Sigmoid colon (tissue), 6 donors: ENCODE measurements at regions not wholly inside any gene's neighbourhood (a gene's known extent, or its start where the extent isn't known, plus 50 kb on each side); places are given as distances from the start of the nearest gene placed in this dataset.

Experiments
- DNase-seq: peaks from one replicate; pipeline ENCODE4 v3.0.0-alpha.2; 2019
- H3K27ac ChIP-seq, 4 donors: fragments of 200-600 bp; sonication (generic); one replicate each; pipeline ENCODE4 v1.5.1; 2016 to 2019; ENCODE audit warnings: mild to moderate bottlenecking in 1 of 4
- H3K27me3 ChIP-seq, 3 donors: fragments of 200-600 bp; sonication (generic); one replicate each; pipeline ENCODE4 v1.5.1; 2019; ENCODE audit warnings: mild to moderate bottlenecking in 1 of 3
- H3K36me3 ChIP-seq, 4 donors: fragments of 200-600 bp; sonication (generic); one replicate each; pipeline ENCODE4 v1.5.1; 2016 to 2019
- H3K4me1 ChIP-seq, 4 donors: fragments of 200-600 bp; sonication (generic); one replicate each; pipeline ENCODE4 v1.5.1; 2017 to 2019
- H3K4me3 ChIP-seq, 4 donors: fragments of 200-600 bp; sonication (generic); one replicate each; pipeline ENCODE4 v1.5.1; 2017 to 2019; ENCODE audit warnings: mild to moderate bottlenecking in 2 of 4, moderate library complexity in 1 of 4
- H3K9me3 ChIP-seq, 4 donors: fragments of 200-600 bp in 3 of 4; sonication (generic) in 3 of 4; one replicate each; pipeline versions ENCODE4 v1.5.1 to v1.6.1; 2013 to 2019
- EP300 ChIP-seq, 4 donors: sonication (generic); formaldehyde crosslinking; IDR thresholded peaks; one replicate each; pipeline ENCODE4 v1.6.1; 2017; ENCODE audit warnings: antibody characterized with exemption in 4 of 4
- POLR2A ChIP-seq, 2 donors: fragments of 450-650 bp; IDR thresholded peaks; one replicate each; pipeline ENCODE4 v1.6.1; 2016; ENCODE audit warnings: antibody characterized with exemption in 2 of 2, mild to moderate bottlenecking in 2 of 2, moderate library complexity in 2 of 2
- POLR2AphosphoS5 ChIP-seq, 4 donors: sonication (generic); formaldehyde crosslinking; IDR thresholded peaks; one replicate each; pipeline ENCODE4 v1.6.1; 2017; ENCODE audit warnings: antibody characterized with exemption in 4 of 4
- WGBS, 2 donors: extraction: QIAGEN DNeasy Blood & Tissue Kit; methylation state at CpG; one replicate each; pipeline ENCODE4 v1.1.7; 2013; 5-methylcytosine and 5-hydroxymethylcytosine counted together
- intact Hi-C: fragments of 100-400 bp; cut with DNase I; formaldehyde crosslinking; loops from one replicate; pipeline ENCODE4 v1.15.1; 2023
- TF ChIP-seq, protein P1 (sequence below), 4 experiments: fragments of 450-650 bp in 3 of 4; fragments of 200-600 bp in 1 of 4; IDR thresholded peaks; one replicate each; pipeline ENCODE4 v1.5.1; 2016 to 2019; ENCODE audit warnings: antibody characterized with exemption in 4 of 4, mild to moderate bottlenecking in 3 of 4, moderate library complexity in 2 of 4
- donor health status: healthy with polysubstance abuse.
- donor health status: healthy.

DNA sequence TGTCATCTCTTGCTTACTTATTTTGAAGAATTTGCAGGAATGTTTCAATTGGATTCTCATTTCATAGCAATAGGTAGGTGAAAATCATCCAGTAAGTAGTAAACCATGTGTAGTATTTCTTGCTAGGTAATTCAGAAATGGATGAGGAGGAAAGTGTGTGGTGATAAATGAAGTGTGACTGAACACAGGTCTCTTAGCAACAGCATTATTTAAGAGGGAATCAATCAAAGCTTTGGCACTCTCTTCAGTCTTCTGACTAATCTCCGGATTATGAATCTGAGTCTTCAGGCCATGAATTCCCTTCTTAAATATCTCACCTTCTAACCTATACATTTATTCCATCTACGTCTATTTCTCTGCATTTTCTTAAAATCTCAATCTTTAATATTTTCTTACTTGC lies 55.8 kb upstream of the ARHGAP24 start:
- no peak for TF ChIP-seq EP300 (IDR thresholded peaks at IDR 0.05)
- TF ChIP-seq POLR2AphosphoS5 (IDR thresholded peaks at IDR 0.05), result no peak
- TF ChIP-seq, protein P1, sequence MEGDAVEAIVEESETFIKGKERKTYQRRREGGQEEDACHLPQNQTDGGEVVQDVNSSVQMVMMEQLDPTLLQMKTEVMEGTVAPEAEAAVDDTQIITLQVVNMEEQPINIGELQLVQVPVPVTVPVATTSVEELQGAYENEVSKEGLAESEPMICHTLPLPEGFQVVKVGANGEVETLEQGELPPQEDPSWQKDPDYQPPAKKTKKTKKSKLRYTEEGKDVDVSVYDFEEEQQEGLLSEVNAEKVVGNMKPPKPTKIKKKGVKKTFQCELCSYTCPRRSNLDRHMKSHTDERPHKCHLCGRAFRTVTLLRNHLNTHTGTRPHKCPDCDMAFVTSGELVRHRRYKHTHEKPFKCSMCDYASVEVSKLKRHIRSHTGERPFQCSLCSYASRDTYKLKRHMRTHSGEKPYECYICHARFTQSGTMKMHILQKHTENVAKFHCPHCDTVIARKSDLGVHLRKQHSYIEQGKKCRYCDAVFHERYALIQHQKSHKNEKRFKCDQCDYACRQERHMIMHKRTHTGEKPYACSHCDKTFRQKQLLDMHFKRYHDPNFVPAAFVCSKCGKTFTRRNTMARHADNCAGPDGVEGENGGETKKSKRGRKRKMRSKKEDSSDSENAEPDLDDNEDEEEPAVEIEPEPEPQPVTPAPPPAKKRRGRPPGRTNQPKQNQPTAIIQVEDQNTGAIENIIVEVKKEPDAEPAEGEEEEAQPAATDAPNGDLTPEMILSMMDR (IDR thresholded peaks at IDR 0.05), result no peak
- no peak for TF ChIP-seq POLR2A (IDR thresholded peaks at IDR 0.05)
- Histone ChIP-seq H3K36me3 (no peaks in the 10 kb centered on the region), H3K4me3 (no peak overlapping the region), H3K27me3 (no peaks in the 10 kb centered on the region), H3K27ac (no peak overlapping the region), H3K4me1 (no peaks in the 10 kb centered on the region), H3K9me3 (no peaks in the 10 kb centered on the region)
- 90 to 96% methylated on average over 2 of the region's 2 CpGs for WGBS, 2 donors
- intact Hi-C loops, result no loop called here
- no peak for DNase-seq

DNA sequence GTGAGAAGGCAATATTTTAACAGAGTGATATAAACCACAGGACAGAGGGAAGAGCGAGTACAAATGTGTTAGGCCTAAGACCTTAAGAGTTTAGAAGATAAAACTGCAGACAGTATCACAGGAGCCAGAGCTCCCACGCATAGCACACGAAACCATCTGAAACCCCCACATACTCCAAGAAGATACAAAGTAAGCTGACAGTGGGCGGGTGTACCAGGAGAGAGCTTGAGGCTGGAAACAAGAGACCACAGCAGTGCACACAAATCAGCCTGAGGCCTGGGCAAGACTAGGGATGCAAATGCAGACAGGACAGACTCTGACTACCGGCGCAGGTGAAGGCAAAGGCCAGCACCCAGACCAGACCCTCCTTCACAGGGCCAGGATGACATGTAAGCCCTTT lies 54.1 kb upstream of the ARHGAP24 start:
- H3K4me3 ChIP-seq, result no peak overlapping the region
- no peak for DNase-seq
- H3K27ac ChIP-seq, result no peak overlapping the region
- intact Hi-C loops, result no loop called here
- WGBS, 2 donors, result 83 to 91% methylated on average over 6 of the region's 6 CpGs
- no peaks in the 10 kb centered on the region for H3K4me1 ChIP-seq
- H3K27me3 ChIP-seq, result no peaks in the 10 kb centered on the region
- no peaks in the 10 kb centered on the region for H3K36me3 ChIP-seq
- TF ChIP-seq EP300 (IDR thresholded peaks at IDR 0.05) (no peak), POLR2AphosphoS5 (IDR thresholded peaks at IDR 0.05) (no peak), POLR2A (IDR thresholded peaks at IDR 0.05) (no peak)
- TF ChIP-seq, protein P1 (IDR thresholded peaks at IDR 0.05), result no peak
- no peaks in the 10 kb centered on the region for H3K9me3 ChIP-seq

DNA sequence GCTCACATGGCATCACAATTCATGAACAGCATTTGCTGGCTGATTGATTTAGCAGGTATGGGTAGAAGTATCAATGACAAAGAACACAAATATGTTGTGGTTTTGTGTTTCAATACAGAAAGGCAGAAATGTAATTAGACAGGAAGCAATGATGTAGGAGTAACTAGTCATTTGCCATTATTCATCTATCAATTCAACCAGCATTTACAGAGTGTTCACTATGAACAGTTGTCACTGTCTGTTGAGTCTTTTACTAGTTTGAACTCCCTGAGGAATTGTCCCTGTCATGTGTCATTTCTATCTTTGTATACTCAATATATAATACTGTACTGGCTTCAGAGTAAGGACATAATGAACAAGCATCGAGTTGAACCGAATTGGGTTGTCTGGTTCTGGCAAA lies 51.5 kb upstream of the ARHGAP24 start:
- no peaks in the 10 kb centered on the region for H3K27me3 ChIP-seq
- TF ChIP-seq, protein P1 (IDR thresholded peaks at IDR 0.05), result no peak
- TF ChIP-seq EP300 (IDR thresholded peaks at IDR 0.05), result no peak
- no peak for TF ChIP-seq POLR2A (IDR thresholded peaks at IDR 0.05)
- no peak for TF ChIP-seq POLR2AphosphoS5 (IDR thresholded peaks at IDR 0.05)
- no peak overlapping the region for H3K27ac ChIP-seq
- H3K4me3 ChIP-seq, result no peak overlapping the region
- H3K4me1 ChIP-seq, result no peaks in the 10 kb centered on the region
- intact Hi-C loops, result no loop called here
- 76 to 77% methylated on average over 2 of the region's 2 CpGs for WGBS, 2 donors
- H3K36me3 ChIP-seq, result no peaks in the 10 kb centered on the region
- no peaks in the 10 kb centered on the region for H3K9me3 ChIP-seq
- no peak for DNase-seq
